Muscle of back (tissue), 3 donors: ENCODE measurements at regions not wholly inside any gene's neighbourhood (a gene's known extent, or its start where the extent isn't known, plus 50 kb on each side); places are given as distances from the start of the nearest gene placed in this dataset.

ENCODE experiments used
- DNase-seq, 3 donors: peaks; one replicate each; pipeline versions ENCODE4 v3.0.0 to v3.0.0-alpha.2; 2013

DNA sequence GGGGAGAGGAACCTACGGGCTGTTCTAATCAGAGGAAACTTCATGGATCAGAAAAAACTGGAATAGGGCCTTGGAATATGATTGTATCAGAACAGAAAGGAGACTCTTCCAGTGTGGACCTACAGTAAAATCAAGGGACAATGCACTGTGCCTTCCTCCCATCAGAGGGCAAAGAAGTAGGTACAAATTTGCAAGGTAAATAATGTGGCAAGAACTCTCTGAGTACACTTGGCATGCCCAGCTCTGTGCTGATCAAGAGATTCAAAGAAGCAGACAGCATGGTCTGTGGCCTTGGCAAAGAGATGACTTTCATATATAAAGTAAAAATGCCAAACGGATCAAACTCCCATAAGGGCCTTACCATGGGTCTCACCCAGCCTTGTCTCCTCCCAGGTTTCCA, 242.6 kb upstream of the OSR1 start:
- no peak for DNase-seq

DNA sequence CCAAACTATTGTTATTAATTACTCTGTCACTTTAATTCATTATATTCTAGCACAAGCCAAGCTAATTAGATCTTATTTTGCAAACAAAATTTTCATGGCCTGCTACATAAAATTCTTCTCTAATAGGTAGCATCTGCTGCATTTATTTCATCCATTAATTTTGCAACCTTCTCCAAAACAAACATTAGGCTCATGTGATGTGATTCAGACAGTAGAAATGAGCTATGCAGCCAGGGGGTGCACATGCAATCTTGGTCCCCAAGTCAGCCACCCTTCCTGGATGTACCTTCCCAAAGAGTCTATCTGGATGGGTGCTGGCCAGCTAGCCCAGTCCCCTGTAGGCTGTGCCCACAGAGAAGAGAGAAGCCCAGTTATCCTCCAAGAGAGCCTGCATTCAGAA, 242.1 kb upstream of the OSR1 start:
- DNase-seq = no peak

DNA sequence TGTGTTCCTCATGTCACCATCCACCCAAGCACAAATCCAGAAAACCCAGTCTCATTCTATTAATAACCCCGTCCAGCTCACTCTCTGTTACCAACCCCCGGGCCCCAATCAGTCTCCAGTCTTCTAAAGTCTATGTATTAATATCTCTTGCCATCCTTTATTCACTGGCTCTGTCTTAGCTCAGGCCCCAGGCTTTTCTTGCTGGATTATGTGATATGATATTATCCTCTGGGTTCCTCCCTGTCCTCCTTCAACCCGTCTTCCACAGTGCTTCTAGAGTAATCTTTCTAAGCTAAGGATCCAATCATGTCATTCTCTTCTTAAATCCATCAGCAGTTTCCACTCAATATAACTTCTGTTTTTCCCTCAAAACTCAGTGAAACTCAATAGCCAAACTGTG, 240.5 kb upstream of the OSR1 start:
- DNase-seq = no peak

DNA sequence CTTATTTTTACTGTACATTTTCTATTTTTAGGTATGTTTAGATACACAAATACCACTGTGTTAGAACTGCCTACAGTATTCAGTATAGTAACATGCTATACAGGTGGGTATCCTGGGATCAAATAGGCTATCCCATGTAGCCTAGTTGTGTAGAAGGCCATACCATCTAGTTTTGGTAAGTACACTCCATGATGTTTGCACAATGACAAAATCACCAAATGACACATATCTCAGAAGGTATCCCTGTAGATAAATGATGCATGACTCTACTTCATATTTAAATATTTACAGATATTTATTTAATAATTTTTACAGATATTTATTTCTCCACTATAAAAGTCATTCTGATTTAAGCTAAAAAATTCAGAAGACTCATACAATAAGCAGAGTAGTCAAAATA, 233.8 kb upstream of the OSR1 start:
- DNase-seq = no peak

GRCh38 chr2:19589791-19590190, 231.4 kb upstream of the OSR1 start:
- DNase-seq = peak in 1 of 3 donors; percentile 57

DNA sequence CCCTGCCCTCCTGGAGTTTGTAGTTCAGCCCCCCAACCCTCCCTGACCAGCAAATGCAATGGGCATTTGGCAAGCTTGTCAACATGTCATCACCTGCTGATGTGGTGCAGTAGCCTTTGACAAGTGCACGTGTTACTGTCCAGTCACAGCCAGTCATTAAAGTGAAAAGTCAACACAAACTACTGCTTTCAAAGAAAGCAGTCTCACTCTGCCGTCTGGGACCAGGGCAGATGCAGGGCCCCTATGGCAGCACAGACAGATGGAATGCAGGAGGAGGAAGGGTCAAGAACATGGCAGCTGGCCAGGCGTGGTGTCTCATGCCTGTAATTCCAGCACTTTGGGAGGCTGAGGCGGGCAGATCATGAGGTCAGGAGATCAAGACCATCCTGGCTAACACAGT, 222.4 kb upstream of the OSR1 start:
- DNase-seq = no peak

DNA sequence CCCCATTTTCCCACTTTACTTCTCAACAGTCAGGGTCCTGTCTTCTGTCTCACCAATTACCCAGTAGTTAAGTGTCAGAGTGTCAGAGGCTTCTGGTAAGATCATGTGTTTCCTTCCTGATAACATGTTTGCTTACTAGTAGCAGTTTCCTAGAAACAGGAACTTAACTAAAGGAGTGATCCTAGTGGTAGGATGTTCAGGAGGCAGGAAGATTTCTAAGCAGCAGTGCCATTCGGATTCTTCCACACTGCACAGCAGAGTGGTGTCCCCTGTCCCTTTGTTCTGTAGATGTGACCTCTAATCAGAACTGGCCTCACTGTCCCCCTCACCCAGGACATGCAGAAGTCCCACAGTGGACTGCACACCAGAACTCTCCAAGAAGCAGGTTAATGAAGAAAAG, 221.8 kb upstream of the OSR1 start:
- no peak for DNase-seq

DNA sequence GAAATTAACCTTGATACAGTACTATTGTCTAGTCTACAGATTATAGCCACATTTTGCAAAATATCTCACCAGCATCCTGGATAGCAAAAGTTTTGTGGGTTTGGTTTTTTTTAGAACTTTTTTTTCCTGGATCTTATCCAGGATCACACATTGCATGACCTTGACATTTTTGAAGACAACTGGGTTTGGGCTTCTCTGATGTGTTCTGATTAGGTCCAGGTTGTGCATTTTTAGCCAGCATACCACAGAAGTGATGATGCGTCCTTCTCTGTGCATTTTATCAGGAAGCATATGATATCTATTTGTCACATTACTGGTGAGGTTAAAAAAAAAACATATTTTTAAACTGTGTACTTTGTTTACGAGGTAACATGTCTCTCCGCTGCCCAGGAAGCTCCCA, 221.0 kb upstream of the OSR1 start:
- no peak for DNase-seq

- DNase-seq = peak in 1 of 3 donors; percentile 31
Measured at GRCh38 chr2:19577723-19578122, 219.3 kb upstream of the OSR1 start.

GRCh38 chr2:19576411-19576810, 218.0 kb upstream of the OSR1 start:
- peak in 1 of 3 donors; percentile 50 for DNase-seq

- peak in 2 of 3 donors; percentile 58 to 84 for DNase-seq
Measured at GRCh38 chr2:19575641-19576040, 217.2 kb upstream of the OSR1 start.

- peak; percentile 89 to 97 (median 94) for DNase-seq
Measured at GRCh38 chr2:19574778-19575260, 216.4 kb upstream of the OSR1 start.

DNA sequence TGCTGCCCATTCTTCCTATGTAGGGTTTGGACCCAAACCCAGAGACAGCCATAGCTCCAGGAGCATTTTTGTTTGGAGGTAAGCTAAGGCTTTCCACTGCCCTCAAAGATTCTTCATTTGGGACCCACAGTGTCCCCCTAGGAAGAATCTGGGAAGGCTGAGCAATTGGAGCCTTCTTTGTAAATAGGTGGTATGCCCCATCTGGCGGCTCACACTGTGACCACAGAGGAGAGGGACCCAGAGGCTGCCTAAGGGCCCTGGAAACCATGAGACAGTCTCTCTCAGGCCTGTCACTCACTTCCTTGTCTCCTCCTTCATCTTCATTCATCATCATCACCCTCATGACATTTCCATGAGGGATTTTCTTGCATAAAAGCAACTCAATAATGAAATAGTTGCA, 215.4 kb upstream of the OSR1 start:
- no peak for DNase-seq

GRCh38 chr2:19571773-19572172, 213.3 kb upstream of the OSR1 start:
- no peak for DNase-seq

GRCh38 chr2:19569300-19569791, 210.9 kb upstream of the OSR1 start:
- DNase-seq = no peak

GRCh38 chr2:19568809-19569208, 210.4 kb upstream of the OSR1 start:
- no peak for DNase-seq

- no peak for DNase-seq
Measured at GRCh38 chr2:19560785-19561184, 202.4 kb upstream of the OSR1 start.

GRCh38 chr2:19559596-19560240, 201.3 kb upstream of the OSR1 start:
- DNase-seq = peak in 1 of 3 donors; percentile 30

GRCh38 chr2:19556648-19557047, 198.2 kb upstream of the OSR1 start:
- DNase-seq = no peak

DNA sequence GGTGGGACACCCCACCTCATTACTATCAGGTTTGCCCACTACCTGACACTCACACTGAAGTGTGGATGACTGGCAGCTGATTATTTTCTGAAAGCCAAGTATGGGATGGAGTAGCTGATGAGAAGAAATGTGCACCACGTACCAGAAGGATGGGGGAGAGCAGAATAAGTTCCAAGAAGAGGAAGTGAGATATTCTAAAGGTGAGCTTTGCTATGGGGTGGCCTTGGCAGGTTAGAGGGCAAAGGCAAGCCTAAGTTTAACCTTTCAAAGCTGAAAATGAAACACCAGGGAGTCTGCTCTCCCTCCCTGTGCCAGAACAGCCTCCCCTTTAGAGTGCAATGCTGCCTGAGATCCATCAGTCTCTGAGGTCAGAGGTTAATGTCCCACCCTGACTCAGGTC, 196.1 kb upstream of the OSR1 start:
- DNase-seq = no peak

- peak in 1 of 3 donors; percentile 68 for DNase-seq
Measured at GRCh38 chr2:19552270-19552669, 193.8 kb upstream of the OSR1 start.

- peak in 1 of 3 donors; percentile 62 for DNase-seq
Measured at GRCh38 chr2:19550750-19551149, 192.3 kb upstream of the OSR1 start.

DNA sequence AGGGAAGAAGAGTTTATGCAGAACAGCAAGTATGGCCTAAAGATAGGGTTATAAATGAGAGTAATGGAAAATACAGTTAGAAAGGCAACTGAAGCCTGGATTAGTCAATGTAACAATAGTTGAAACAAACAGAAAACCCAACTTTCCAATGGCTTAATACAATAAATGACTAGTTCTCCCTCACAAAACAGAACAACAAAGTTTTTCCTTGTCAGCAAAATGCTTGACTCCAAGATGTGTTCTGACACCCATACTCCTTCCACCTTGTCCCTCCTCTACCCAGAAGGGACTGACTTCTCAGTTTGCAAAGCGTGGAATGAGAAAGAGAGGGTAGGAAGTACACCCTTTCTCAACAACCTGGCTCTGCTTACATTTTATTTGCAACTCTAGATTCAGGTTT, 191.4 kb upstream of the OSR1 start:
- DNase-seq = no peak

- DNase-seq = no peak
Measured at GRCh38 chr2:19548116-19548515, 189.7 kb upstream of the OSR1 start.
